Panc1 (cell line): ENCODE measurements at regions not wholly inside any gene's neighbourhood (a gene's known extent, or its start where the extent isn't known, plus 50 kb on each side); places are given as distances from the start of the nearest gene placed in this dataset.

Source experiments
- ATAC-seq: fragments of 200-7000 bp; cut with Tn5 transposase; 2 replicates; pipeline ENCODE4 v1.9.1; 2020; ENCODE audit warnings: mild to moderate bottlenecking, moderate library complexity
- BruUV-seq: library from RNA; stranded (reverse); fragments of 400-500 nt; replicated peaks from 2 replicates; lab custom pipeline; 2021; lab: Mats Ljungman, UMichigan
- CTCF ChIA-PET: fragments of 300-600 bp; sonication (Branson Sonifier 250); formaldehyde crosslinking; loops from one replicate; lab custom pipeline; 2022; ENCODE audit warnings: antibody characterized with exemption; lab: Charles Lee
- POLR2A ChIA-PET: fragments of 300-600 bp; sonication (Branson Sonifier 250); formaldehyde crosslinking; loops from one replicate; lab custom pipeline; 2022; ENCODE audit warnings: antibody characterized with exemption; lab: Charles Lee
- DNase-seq: peaks from one replicate; pipeline ENCODE4 v3.0.0-alpha.2; 2010; ENCODE audit warnings: low read depth, low spot score
- H3K27ac ChIP-seq: 2 replicates; pipeline ENCODE4 v1.5.1; 2011; ENCODE audit warnings: mild to moderate bottlenecking, low read length, inconsistent platforms
- H3K27me3 ChIP-seq: fragments of 200-500 bp; sonication (Bioruptor generic); 2 replicates; pipeline ENCODE4 v1.6.0; 2014; ENCODE audit warnings: low read length, inconsistent platforms; ENCODE audit not compliant: control insufficient read depth, insufficient read depth
- H3K36me3 ChIP-seq: fragments of 200-500 bp; sonication (Bioruptor generic); 2 replicates; pipeline ENCODE4 v1.5.1; 2014; ENCODE audit warnings: inconsistent platforms, mild to moderate bottlenecking, low read length, moderate library complexity; ENCODE audit not compliant: control insufficient read depth, insufficient read depth
- H3K4me1 ChIP-seq: 2 replicates; pipeline ENCODE4 v1.5.1; 2011; ENCODE audit warnings: inconsistent platforms, mild to moderate bottlenecking, low read length, moderate library complexity; ENCODE audit not compliant: control insufficient read depth, insufficient read depth
- H3K4me3 ChIP-seq, 2 experiments: 2 replicates each; pipeline ENCODE4 v1.5.1; 2011 to 2012; ENCODE audit warnings: low read depth in 2 of 2, low read length in 2 of 2, mild to moderate bottlenecking in 2 of 2, inconsistent platforms in 1 of 2, moderate library complexity in 1 of 2
- H3K9me3 ChIP-seq: fragments of 200-500 bp; sonication (Bioruptor generic); 2 replicates; pipeline ENCODE4 v1.5.1; 2014; ENCODE audit warnings: low read depth, mild to moderate bottlenecking, inconsistent platforms, low read length, moderate library complexity; ENCODE audit not compliant: control insufficient read depth, insufficient read depth
- POLR2AphosphoS5 ChIP-seq: IDR thresholded peaks from 2 replicates; pipeline ENCODE4 v1.6.1; 2012; ENCODE audit warnings: mild to moderate bottlenecking, low read depth, low read length, moderate library complexity
- REST ChIP-seq, 2 experiments: IDR thresholded peaks; 2 replicates each; pipeline ENCODE4 v1.6.1; 2011 to 2012; ENCODE audit warnings: low read depth in 2 of 2, control low read depth in 1 of 2, low read length in 1 of 2, mild to moderate bottlenecking in 1 of 2, moderate library complexity in 1 of 2; ENCODE audit not compliant: insufficient read depth in 1 of 2
- SIN3A ChIP-seq: IDR thresholded peaks from 2 replicates; pipeline ENCODE4 v1.6.1; 2012; ENCODE audit warnings: low read depth, mild to moderate bottlenecking, low read length, moderate library complexity, borderline replicate concordance; ENCODE audit not compliant: insufficient read depth
- TCF7L2 ChIP-seq: IDR thresholded peaks from 2 replicates; pipeline ENCODE4 v1.6.1; 2011; ENCODE audit warnings: mild to moderate bottlenecking, low read depth, low read length, inconsistent platforms
- in situ Hi-C: cut with HindIII; loops from 2 replicates; pipeline ENCODE4 v1.10.0; 2016; ENCODE audit warnings: low sequenced_read_pairs, low pct_unique_long_range_greater_than_20kb
- intact Hi-C: fragments of 100-400 bp; cut with micrococcal nuclease; formaldehyde crosslinking; loops from one replicate; pipeline ENCODE4 v1.10.0; 2022; ENCODE audit not compliant: unreplicated experiment
- TF ChIP-seq, protein P1 (sequence below): fragments of 450-650 bp; IDR thresholded peaks from 2 replicates; pipeline ENCODE4 v1.5.1; 2017; ENCODE audit warnings: mild to moderate bottlenecking

GRCh38 chr4:175229154-175229553 lies 311.0 kb downstream of the ADAM29 start:
- no peak overlapping the region for H3K27ac ChIP-seq
- no peak for ATAC-seq
- in situ Hi-C loops (no loop called here), intact Hi-C loops (no loop called here)
- ChIA-PET CTCF (no interaction called here), POLR2A (no interaction called here)
- no peaks in the 10 kb centered on the region; the same call in 1 of the 2 replicates for H3K36me3 ChIP-seq
- TF ChIP-seq SIN3A (no peak), REST (IDR thresholded peaks at IDR 0.05; ENCODE audit: insufficient read depth in 1 of 2, low read depth in 2 of 2, low read length in 1 of 2) (no peak), POLR2AphosphoS5 (no peak), TCF7L2 (no peak)
- TF ChIP-seq, protein P1, sequence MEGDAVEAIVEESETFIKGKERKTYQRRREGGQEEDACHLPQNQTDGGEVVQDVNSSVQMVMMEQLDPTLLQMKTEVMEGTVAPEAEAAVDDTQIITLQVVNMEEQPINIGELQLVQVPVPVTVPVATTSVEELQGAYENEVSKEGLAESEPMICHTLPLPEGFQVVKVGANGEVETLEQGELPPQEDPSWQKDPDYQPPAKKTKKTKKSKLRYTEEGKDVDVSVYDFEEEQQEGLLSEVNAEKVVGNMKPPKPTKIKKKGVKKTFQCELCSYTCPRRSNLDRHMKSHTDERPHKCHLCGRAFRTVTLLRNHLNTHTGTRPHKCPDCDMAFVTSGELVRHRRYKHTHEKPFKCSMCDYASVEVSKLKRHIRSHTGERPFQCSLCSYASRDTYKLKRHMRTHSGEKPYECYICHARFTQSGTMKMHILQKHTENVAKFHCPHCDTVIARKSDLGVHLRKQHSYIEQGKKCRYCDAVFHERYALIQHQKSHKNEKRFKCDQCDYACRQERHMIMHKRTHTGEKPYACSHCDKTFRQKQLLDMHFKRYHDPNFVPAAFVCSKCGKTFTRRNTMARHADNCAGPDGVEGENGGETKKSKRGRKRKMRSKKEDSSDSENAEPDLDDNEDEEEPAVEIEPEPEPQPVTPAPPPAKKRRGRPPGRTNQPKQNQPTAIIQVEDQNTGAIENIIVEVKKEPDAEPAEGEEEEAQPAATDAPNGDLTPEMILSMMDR: no peak
- H3K9me3 ChIP-seq: no peaks in the 10 kb centered on the region
- H3K4me3 ChIP-seq: no peak overlapping the region
- no peaks in the 10 kb centered on the region for H3K4me1 ChIP-seq
- no peak for DNase-seq
- H3K27me3 ChIP-seq: no peaks in the 10 kb centered on the region
- BruUV-seq: no TSS peak

- DNase-seq (no peak), ATAC-seq (no peak)
- no TSS peak for BruUV-seq
- Histone ChIP-seq H3K36me3 (no peaks in the 10 kb centered on the region), H3K27ac (no peak overlapping the region), H3K4me3 (no peak overlapping the region), H3K4me1 (no peaks in the 10 kb centered on the region), H3K9me3 (no peaks in the 10 kb centered on the region), H3K27me3 (no peaks in the 10 kb centered on the region)
- TF ChIP-seq POLR2AphosphoS5 (no peak), SIN3A (no peak)
- ChIA-PET POLR2A (no interaction called here), CTCF (no interaction called here)
- in situ Hi-C loops (no loop called here), intact Hi-C loops (no loop called here)
Observed at GRCh38 chr4:175234162-175234561, 316.0 kb downstream of the ADAM29 start.

DNA sequence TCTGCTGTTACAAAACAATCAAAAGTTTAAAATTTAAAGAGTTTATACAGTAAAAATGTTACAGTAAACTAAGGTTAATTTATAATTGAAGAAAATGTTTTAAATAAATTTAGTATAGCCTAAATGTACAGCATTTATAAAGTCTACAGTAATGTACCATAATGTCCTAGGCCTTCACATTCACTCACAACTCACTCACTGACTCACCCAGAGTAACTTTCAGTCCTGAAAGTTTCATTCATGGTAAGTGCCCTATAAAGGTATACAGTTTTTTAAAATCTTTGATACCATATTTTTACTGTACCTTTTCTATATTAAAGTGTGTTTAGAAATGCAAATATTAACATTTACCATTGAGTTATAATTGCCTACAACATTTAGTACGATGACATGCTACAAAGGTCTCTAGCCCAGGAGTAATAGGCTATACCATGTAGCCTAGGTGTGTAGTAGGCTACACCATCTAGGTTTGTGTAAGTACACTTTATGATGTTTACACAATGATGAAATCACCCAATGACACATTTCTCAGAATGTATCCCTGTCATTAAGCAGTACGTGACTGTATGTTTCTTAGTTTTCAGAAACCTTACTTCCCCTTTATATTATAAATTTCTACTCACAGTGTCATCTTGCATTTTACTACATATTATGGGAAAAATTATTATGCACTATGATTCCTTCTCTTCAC lies 320.8 kb downstream of the ADAM29 start:
- H3K36me3 ChIP-seq: no peaks in the 10 kb centered on the region
- H3K9me3 ChIP-seq: no peaks in the 10 kb centered on the region
- BruUV-seq: no TSS peak
- no peak for ATAC-seq
- intact Hi-C loops (no loop called here), in situ Hi-C loops (no loop called here)
- DNase-seq: peak; percentile 41
- ChIA-PET POLR2A (no interaction called here), CTCF (no interaction called here)
- no peak for TF ChIP-seq POLR2AphosphoS5
- TF ChIP-seq, protein P1: no peak
- no peak for TF ChIP-seq REST (IDR thresholded peaks at IDR 0.05; ENCODE audit: insufficient read depth in 1 of 2, low read depth in 2 of 2, low read length in 1 of 2)
- TF ChIP-seq TCF7L2: no peak
- H3K27ac ChIP-seq: no peak overlapping the region
- H3K4me1 ChIP-seq: no peaks in the 10 kb centered on the region
- no peaks in the 10 kb centered on the region for H3K27me3 ChIP-seq
- no peak overlapping the region for H3K4me3 ChIP-seq
